WTC11 (cell line): ENCODE measurements at regions not wholly inside any gene's neighbourhood (a gene's known extent, or its start where the extent isn't known, plus 50 kb on each side); places are given as distances from the start of the nearest gene placed in this dataset.

ENCODE experiments used
- ATAC-seq: fragments of 200-7000 bp; cut with Tn5 transposase; 2 replicates; pipeline ENCODE4 v1.10.0; 2021; ENCODE audit warnings: mild to moderate bottlenecking, moderate library complexity
- CTCF ChIA-PET: fragments of 300-600 bp; sonication (Branson Sonifier 250); formaldehyde crosslinking; loops from one replicate; lab custom pipeline; 2021; ENCODE audit warnings: antibody characterized with exemption; lab: Charles Lee
- POLR2A ChIA-PET: fragments of 350-600 bp; sonication (Branson Sonifier 250); formaldehyde crosslinking; loops from one replicate; lab custom pipeline; 2021; ENCODE audit warnings: antibody characterized with exemption; lab: Charles Lee
- DNase-seq: peaks from one replicate; pipeline ENCODE4 v3.0.0; 2021; ENCODE audit warnings: low spot score
- H3K27ac Mint-ChIP-seq: 2 replicates; pipeline ENCODE4 v1.8.0; 2021; ENCODE audit warnings: mixed read lengths
- H3K27me3 Mint-ChIP-seq: 2 replicates; pipeline ENCODE4 v1.8.0; 2021; ENCODE audit warnings: low read depth, mild to moderate bottlenecking, moderate library complexity, mixed read lengths
- H3K36me3 Mint-ChIP-seq: 2 replicates; pipeline ENCODE4 v1.8.0; 2021; ENCODE audit warnings: mixed read lengths
- H3K4me1 Mint-ChIP-seq: 2 replicates; pipeline ENCODE4 v1.8.0; 2022; ENCODE audit warnings: mixed read lengths
- H3K4me3 Mint-ChIP-seq: 2 replicates; pipeline ENCODE4 v1.8.0; 2021; ENCODE audit warnings: mild to moderate bottlenecking, moderate library complexity, mixed read lengths
- H3K9me3 Mint-ChIP-seq: 2 replicates; pipeline ENCODE4 v1.8.0; 2021; ENCODE audit warnings: mixed read lengths
- GABPB1 ChIP-seq: sonication (generic); formaldehyde crosslinking; IDR thresholded peaks from 2 replicates; pipeline ENCODE4 v1.8.1; 2023; ENCODE audit warnings: mild to moderate bottlenecking, missing genetic modification reagents
- HMGA2 ChIP-seq: fragments of 250-450 bp; sonication (Bioruptor Pico); IDR thresholded peaks from 2 replicates; pipeline ENCODE4 v1.4.0; 2021; ENCODE audit warnings: mild to moderate bottlenecking, moderate library complexity
- NR2C2 ChIP-seq: sonication (generic); formaldehyde crosslinking; IDR thresholded peaks from 2 replicates; pipeline ENCODE4 v1.8.0; 2022; ENCODE audit warnings: mild to moderate bottlenecking, missing genetic modification reagents
- SMAD3 ChIP-seq: sonication (generic); formaldehyde crosslinking; IDR thresholded peaks from 2 replicates; pipeline ENCODE4 v1.8.0; 2022; ENCODE audit warnings: missing genetic modification reagents, mild to moderate bottlenecking, borderline replicate concordance
- TCF7 ChIP-seq: sonication (generic); formaldehyde crosslinking; IDR thresholded peaks from 2 replicates; pipeline ENCODE4 v1.8.0; 2022; ENCODE audit warnings: mild to moderate bottlenecking, low read depth, missing genetic modification reagents, moderate library complexity
- ZNF121 ChIP-seq: sonication (generic); formaldehyde crosslinking; IDR thresholded peaks from 2 replicates; pipeline ENCODE4 v1.8.0; 2023; ENCODE audit warnings: missing genetic modification reagents
- ZNF396 ChIP-seq: fragments of 250-450 bp; sonication (Bioruptor Pico); IDR thresholded peaks from 2 replicates; pipeline ENCODE4 v1.8.0; 2021; ENCODE audit warnings: mild to moderate bottlenecking, moderate library complexity, borderline replicate concordance
- TF ChIP-seq, protein P1 (sequence below): sonication (generic); formaldehyde crosslinking; IDR thresholded peaks from 2 replicates; pipeline ENCODE4 v1.8.1; 2023; ENCODE audit warnings: mild to moderate bottlenecking, missing genetic modification reagents, borderline replicate concordance
- TF ChIP-seq, protein P2 (sequence below): fragments of 250-450 bp; sonication (Bioruptor Pico); IDR thresholded peaks from 2 replicates; pipeline ENCODE4 v1.9.0; 2021; ENCODE audit warnings: mild to moderate bottlenecking
- TF ChIP-seq, protein P3 (sequence below): sonication (generic); formaldehyde crosslinking; IDR thresholded peaks from 2 replicates; pipeline ENCODE4 v1.8.1; 2022; ENCODE audit warnings: low read depth, missing genetic modification reagents, borderline replicate concordance
- TF ChIP-seq, protein P4 (sequence below): sonication (generic); formaldehyde crosslinking; IDR thresholded peaks from 2 replicates; pipeline ENCODE4 v1.8.0; 2023; ENCODE audit warnings: missing genetic modification reagents, mild to moderate bottlenecking, borderline replicate concordance
- TF ChIP-seq, protein P5 (sequence below): sonication (generic); formaldehyde crosslinking; IDR thresholded peaks from 2 replicates; pipeline ENCODE4 v1.8.1; 2023; ENCODE audit warnings: mild to moderate bottlenecking, missing genetic modification reagents, moderate library complexity
- TF ChIP-seq, protein P6 (sequence below): fragments of 250-450 bp; sonication (Bioruptor Pico); IDR thresholded peaks from 2 replicates; pipeline ENCODE4 v2.1.2; 2022; ENCODE audit warnings: mild to moderate bottlenecking, moderate library complexity

DNA sequence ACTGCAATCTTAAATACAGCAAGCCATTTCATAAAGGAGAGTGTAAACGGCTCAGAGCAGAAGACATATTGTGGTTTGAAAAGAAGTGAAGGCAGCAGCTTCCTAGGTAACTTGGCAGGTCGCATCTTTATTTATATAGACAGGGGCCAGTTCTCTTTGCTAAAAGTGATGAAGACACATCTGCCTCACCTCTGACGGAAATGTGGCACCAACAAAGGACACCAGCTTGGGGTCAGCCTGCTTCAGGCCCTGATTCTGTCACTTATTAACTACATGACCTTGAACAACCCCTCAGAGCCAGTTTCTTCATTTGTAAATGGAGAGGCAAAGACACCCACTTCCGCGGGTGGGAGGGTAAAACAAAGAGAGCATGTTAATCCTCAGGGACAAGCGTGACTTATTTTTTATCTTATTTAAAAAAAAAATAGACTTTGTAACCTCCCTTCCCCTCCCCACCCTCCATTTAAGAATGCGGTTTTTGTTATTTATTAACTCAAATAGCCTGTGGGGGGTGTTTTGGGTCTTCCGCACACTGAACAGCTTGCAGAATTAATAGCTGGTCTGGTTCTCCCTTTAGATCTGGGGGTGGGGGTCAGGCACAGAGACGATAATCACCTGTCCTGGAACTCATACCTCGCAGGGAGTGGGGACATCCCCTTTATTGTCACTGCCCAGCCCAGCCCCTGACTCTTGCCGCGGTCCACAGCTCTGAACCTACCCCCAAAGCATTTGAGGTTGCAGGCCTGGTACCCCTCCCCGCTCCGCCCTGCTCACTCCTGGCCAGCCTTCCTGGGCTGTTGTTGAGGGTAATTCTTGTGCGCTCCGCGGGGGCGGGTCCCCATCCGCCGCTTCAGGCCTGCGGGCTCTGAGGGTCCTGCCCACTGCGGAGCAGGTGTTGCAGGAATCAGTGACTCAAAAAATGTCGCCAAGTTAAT, 64.2 kb upstream of the TMEM17 start:
- peaks cover 20% of the 10 kb centered on the region for H3K4me1 Mint-ChIP-seq
- H3K9me3 Mint-ChIP-seq: no peaks in the 10 kb centered on the region
- ATAC-seq: peak; percentile 82
- DNase-seq: peak; percentile 50
- peak overlapping the region; percentile 76 for H3K4me3 Mint-ChIP-seq
- no peak for TF ChIP-seq ZNF121 (CRISPR knock-in tag)
- no peak for TF ChIP-seq SMAD3 (CRISPR knock-in tag)
- TF ChIP-seq GABPB1 (CRISPR knock-in tag): peak; percentile 45; the same call in 1 of the 2 replicates
- TF ChIP-seq TCF7 (CRISPR knock-in tag): no peak
- no peak for TF ChIP-seq NR2C2 (CRISPR knock-in tag)
- TF ChIP-seq, all 79 proteins: peak for 1
- H3K27ac Mint-ChIP-seq: no peak overlapping the region
- H3K36me3 Mint-ChIP-seq: no peaks in the 10 kb centered on the region
- ChIA-PET POLR2A (no interaction called here), CTCF (interaction anchor here (1.2 kb wide), 1 partner anchor 113 kb away, joined by 4 read pairs; no protein-coding TSS in a partner anchor)
- peaks cover 29% of the 10 kb centered on the region for H3K27me3 Mint-ChIP-seq

DNA sequence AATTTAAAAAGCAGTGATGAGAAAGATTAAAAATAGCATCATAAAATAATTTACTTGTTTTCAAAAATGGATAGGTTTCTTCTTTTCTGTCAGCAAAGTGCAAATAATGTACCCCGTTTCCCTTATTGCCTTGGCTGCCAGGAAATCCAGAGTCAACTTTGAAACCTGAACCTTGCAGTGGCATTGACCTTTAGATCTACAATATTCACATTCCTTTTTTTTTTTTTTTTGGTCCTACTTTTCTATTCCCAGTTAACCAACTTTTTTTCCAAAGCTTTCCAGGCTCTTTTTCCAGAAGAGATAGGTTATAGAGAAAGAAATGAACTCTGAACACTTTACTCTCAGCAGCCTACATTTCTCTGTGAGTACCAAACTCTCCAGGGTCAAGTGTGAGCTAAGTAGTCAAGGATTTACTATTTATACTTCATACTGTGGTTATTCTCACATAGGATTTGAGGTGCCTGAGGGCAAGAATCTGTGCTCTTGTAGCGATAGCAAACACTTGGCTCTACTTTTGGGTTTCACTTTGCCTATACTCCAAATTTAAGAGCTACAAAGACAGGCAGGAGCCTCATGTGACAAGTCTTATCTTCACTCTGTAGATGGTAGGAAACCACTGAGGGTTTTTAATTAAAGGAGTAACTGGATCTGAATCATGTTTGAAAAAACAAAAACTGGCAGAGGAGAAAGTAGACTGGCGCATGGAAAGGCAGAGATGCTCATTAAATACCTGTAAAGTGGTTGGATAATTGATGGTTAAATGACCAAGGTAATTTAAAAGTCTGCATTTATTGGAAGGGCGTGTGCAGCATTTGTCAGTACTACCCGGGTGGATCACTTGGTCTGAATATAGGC, 63.2 kb upstream of the TMEM17 start:
- Mint-ChIP-seq H3K4me1 (peaks cover 20% of the 10 kb centered on the region), H3K36me3 (no peaks in the 10 kb centered on the region), H3K4me3 (no peak overlapping the region), H3K9me3 (no peaks in the 10 kb centered on the region), H3K27me3 (peaks cover 29% of the 10 kb centered on the region), H3K27ac (no peak overlapping the region)
- TF ChIP-seq, protein P1, sequence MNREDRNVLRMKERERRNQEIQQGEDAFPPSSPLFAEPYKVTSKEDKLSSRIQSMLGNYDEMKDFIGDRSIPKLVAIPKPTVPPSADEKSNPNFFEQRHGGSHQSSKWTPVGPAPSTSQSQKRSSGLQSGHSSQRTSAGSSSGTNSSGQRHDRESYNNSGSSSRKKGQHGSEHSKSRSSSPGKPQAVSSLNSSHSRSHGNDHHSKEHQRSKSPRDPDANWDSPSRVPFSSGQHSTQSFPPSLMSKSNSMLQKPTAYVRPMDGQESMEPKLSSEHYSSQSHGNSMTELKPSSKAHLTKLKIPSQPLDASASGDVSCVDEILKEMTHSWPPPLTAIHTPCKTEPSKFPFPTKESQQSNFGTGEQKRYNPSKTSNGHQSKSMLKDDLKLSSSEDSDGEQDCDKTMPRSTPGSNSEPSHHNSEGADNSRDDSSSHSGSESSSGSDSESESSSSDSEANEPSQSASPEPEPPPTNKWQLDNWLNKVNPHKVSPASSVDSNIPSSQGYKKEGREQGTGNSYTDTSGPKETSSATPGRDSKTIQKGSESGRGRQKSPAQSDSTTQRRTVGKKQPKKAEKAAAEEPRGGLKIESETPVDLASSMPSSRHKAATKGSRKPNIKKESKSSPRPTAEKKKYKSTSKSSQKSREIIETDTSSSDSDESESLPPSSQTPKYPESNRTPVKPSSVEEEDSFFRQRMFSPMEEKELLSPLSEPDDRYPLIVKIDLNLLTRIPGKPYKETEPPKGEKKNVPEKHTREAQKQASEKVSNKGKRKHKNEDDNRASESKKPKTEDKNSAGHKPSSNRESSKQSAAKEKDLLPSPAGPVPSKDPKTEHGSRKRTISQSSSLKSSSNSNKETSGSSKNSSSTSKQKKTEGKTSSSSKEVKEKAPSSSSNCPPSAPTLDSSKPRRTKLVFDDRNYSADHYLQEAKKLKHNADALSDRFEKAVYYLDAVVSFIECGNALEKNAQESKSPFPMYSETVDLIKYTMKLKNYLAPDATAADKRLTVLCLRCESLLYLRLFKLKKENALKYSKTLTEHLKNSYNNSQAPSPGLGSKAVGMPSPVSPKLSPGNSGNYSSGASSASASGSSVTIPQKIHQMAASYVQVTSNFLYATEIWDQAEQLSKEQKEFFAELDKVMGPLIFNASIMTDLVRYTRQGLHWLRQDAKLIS (CRISPR knock-in tag): no peak
- TF ChIP-seq, protein P2, sequence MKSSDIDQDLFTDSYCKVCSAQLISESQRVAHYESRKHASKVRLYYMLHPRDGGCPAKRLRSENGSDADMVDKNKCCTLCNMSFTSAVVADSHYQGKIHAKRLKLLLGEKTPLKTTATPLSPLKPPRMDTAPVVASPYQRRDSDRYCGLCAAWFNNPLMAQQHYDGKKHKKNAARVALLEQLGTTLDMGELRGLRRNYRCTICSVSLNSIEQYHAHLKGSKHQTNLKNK (CRISPR knock-in tag): no peak
- TF ChIP-seq HMGA2 (CRISPR knock-in tag): no peak
- TF ChIP-seq, protein P3, sequence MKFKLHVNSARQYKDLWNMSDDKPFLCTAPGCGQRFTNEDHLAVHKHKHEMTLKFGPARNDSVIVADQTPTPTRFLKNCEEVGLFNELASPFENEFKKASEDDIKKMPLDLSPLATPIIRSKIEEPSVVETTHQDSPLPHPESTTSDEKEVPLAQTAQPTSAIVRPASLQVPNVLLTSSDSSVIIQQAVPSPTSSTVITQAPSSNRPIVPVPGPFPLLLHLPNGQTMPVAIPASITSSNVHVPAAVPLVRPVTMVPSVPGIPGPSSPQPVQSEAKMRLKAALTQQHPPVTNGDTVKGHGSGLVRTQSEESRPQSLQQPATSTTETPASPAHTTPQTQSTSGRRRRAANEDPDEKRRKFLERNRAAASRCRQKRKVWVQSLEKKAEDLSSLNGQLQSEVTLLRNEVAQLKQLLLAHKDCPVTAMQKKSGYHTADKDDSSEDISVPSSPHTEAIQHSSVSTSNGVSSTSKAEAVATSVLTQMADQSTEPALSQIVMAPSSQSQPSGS (CRISPR knock-in tag): no peak
- ATAC-seq (no peak), DNase-seq (no peak)
- ChIA-PET CTCF (no interaction called here), POLR2A (no interaction called here)

DNA sequence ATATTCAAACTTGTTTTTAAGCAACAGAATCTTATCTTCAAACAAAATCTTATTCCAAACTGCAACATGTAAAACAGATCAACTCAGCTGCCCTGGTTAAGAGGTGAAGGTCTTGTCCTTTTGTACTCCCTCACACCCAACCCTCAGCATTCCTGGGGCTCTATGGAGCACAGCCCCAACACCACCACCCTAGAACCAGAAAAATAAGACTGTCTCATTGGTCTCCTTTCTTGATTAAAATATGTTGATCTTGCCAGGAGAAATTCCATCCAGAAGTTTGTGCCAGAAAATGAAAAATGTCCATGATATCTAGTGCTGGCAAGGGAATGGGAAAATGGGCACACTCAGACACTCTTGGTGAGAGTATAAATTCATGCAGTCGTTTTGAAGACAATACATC, 62.1 kb upstream of the TMEM17 start:
- no peaks in the 10 kb centered on the region for H3K9me3 Mint-ChIP-seq
- peaks cover 20% of the 10 kb centered on the region for H3K4me1 Mint-ChIP-seq
- no peak for DNase-seq
- TF ChIP-seq ZNF121 (CRISPR knock-in tag): no peak
- TF ChIP-seq, protein P2 (CRISPR knock-in tag): no peak
- TF ChIP-seq ZNF396: no peak
- TF ChIP-seq, protein P4, sequence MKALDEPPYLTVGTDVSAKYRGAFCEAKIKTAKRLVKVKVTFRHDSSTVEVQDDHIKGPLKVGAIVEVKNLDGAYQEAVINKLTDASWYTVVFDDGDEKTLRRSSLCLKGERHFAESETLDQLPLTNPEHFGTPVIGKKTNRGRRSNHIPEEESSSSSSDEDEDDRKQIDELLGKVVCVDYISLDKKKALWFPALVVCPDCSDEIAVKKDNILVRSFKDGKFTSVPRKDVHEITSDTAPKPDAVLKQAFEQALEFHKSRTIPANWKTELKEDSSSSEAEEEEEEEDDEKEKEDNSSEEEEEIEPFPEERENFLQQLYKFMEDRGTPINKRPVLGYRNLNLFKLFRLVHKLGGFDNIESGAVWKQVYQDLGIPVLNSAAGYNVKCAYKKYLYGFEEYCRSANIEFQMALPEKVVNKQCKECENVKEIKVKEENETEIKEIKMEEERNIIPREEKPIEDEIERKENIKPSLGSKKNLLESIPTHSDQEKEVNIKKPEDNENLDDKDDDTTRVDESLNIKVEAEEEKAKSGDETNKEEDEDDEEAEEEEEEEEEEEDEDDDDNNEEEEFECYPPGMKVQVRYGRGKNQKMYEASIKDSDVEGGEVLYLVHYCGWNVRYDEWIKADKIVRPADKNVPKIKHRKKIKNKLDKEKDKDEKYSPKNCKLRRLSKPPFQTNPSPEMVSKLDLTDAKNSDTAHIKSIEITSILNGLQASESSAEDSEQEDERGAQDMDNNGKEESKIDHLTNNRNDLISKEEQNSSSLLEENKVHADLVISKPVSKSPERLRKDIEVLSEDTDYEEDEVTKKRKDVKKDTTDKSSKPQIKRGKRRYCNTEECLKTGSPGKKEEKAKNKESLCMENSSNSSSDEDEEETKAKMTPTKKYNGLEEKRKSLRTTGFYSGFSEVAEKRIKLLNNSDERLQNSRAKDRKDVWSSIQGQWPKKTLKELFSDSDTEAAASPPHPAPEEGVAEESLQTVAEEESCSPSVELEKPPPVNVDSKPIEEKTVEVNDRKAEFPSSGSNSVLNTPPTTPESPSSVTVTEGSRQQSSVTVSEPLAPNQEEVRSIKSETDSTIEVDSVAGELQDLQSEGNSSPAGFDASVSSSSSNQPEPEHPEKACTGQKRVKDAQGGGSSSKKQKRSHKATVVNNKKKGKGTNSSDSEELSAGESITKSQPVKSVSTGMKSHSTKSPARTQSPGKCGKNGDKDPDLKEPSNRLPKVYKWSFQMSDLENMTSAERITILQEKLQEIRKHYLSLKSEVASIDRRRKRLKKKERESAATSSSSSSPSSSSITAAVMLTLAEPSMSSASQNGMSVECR (CRISPR knock-in tag): no peak
- TF ChIP-seq, protein P5, sequence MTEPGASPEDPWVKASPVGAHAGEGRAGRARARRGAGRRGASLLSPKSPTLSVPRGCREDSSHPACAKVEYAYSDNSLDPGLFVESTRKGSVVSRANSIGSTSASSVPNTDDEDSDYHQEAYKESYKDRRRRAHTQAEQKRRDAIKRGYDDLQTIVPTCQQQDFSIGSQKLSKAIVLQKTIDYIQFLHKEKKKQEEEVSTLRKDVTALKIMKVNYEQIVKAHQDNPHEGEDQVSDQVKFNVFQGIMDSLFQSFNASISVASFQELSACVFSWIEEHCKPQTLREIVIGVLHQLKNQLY: no peak
- TF ChIP-seq, protein P6, sequence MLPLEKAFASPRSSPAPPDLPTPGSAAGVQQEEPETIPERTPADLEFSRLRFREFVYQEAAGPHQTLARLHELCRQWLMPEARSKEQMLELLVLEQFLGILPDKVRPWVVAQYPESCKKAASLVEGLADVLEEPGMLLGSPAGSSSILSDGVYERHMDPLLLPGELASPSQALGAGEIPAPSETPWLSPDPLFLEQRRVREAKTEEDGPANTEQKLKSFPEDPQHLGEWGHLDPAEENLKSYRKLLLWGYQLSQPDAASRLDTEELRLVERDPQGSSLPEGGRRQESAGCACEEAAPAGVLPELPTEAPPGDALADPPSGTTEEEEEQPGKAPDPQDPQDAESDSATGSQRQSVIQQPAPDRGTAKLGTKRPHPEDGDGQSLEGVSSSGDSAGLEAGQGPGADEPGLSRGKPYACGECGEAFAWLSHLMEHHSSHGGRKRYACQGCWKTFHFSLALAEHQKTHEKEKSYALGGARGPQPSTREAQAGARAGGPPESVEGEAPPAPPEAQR (CRISPR knock-in tag): no peak
- no peaks in the 10 kb centered on the region for H3K36me3 Mint-ChIP-seq
- no peak for ATAC-seq
- CTCF ChIA-PET: no interaction called here
- no peak overlapping the region for H3K27ac Mint-ChIP-seq
- H3K4me3 Mint-ChIP-seq: no peak overlapping the region
- POLR2A ChIA-PET: no interaction called here
- H3K27me3 Mint-ChIP-seq: peaks cover 28% of the 10 kb centered on the region
